ENCODE measurements at regions not wholly inside any gene's neighbourhood (a gene's known extent, or its start where the extent isn't known, plus 50 kb on each side); places are given as distances from the start of the nearest gene placed in this dataset.
"Not testable (repeated sequence)": the region's sequence is repeated elsewhere in the genome, so short reads cannot be mapped to it uniquely, and the experiment has no call there.

- DNase-seq (ENCODE audit: low read depth in 1 of 2, low spot score in 2 of 2), result no peak
- Histone ChIP-seq H3K9me3 (replicated peaks) (no peaks in the 10 kb centered on the region; the same call in 1 of the 2 replicates), H3K27me3 (replicated peaks) (no peaks in the 10 kb centered on the region), H3K27ac (no peak overlapping the region), H3K4me1 (replicated peaks) (no peaks in the 10 kb centered on the region), H3K36me3 (no peaks in the 10 kb centered on the region), H3K4me3 (no peak overlapping the region)
These were observed 965.3 kb downstream of the AACS start for GRCh38 chr12:126030573-126030972.

DNA sequence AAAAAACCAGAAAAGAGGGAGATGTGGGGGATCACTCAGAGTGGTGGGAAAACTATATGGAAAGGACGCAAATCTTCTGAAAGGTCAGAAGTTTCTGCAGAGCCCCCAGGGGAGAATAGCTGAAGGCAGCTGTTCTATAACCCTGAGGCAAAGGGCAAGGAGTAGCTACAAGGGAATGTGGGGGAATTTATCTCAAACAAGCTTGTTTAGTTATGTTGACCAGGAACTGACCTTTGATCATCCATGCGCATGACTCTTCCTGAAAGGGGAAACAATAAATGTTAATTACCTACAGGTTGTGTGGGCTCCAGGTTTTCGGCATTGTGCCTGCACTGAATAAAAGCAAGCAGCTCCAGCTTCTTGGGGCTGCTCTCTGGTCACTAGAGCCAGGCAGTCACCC, 968.5 kb downstream of the AACS start:
- no peaks in the 10 kb centered on the region for H3K4me1 ChIP-seq (replicated peaks)
- H3K9me3 ChIP-seq (replicated peaks), result no peaks in the 10 kb centered on the region
- no peak overlapping the region for H3K27ac ChIP-seq
- H3K36me3 ChIP-seq, result no peaks in the 10 kb centered on the region
- H3K4me3 ChIP-seq, result no peak overlapping the region
- no peaks in the 10 kb centered on the region for H3K27me3 ChIP-seq (replicated peaks)
- DNase-seq (ENCODE audit: low read depth in 1 of 2, low spot score in 2 of 2), result no peak

DNA sequence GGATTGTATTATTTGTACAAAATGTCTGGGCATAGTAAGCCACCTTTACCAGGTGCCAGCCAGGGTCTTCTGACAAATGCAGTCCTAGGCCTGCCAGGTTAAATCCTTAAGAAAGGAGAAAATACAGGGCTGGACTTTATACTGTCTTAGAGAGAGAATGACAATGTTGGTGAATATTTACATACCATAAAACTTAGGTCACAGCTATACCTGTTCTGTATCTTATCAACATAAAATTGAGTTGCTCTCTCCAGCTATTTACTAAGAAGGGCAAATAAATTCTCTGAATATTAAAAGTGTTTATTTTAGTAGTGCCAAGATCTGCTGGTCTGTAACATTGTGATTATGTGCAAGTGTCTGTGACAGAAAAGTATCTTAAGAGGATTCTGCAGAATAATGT, 971.1 kb downstream of the AACS start:
- Histone ChIP-seq H3K27ac (no peak overlapping the region), H3K9me3 (replicated peaks) (no peaks in the 10 kb centered on the region; the same call in 1 of the 2 replicates), H3K36me3 (no peaks in the 10 kb centered on the region), H3K4me1 (replicated peaks) (no peaks in the 10 kb centered on the region), H3K27me3 (replicated peaks) (no peaks in the 10 kb centered on the region), H3K4me3 (no peak overlapping the region)
- no peak for DNase-seq (ENCODE audit: low read depth in 1 of 2, low spot score in 2 of 2)

- H3K4me3 ChIP-seq, result no peak overlapping the region
- DNase-seq (ENCODE audit: low read depth in 1 of 2, low spot score in 2 of 2), result no peak
- H3K27me3 ChIP-seq (replicated peaks), result no peaks in the 10 kb centered on the region
- H3K9me3 ChIP-seq (replicated peaks), result no peaks in the 10 kb centered on the region; the same call in 1 of the 2 replicates
- H3K36me3 ChIP-seq, result no peaks in the 10 kb centered on the region
- no peaks in the 10 kb centered on the region for H3K4me1 ChIP-seq (replicated peaks)
- no peak overlapping the region for H3K27ac ChIP-seq
These were observed 973.2 kb downstream of the AACS start for GRCh38 chr12:126038434-126038833.

- no peak for DNase-seq (ENCODE audit: low read depth in 1 of 2, low spot score in 2 of 2)
- H3K9me3 ChIP-seq (replicated peaks), result peaks cover 2% of the 10 kb centered on the region; the same call in 1 of the 2 replicates
- H3K27ac ChIP-seq, result no peak overlapping the region
- no peaks in the 10 kb centered on the region for H3K36me3 ChIP-seq
- no peaks in the 10 kb centered on the region for H3K4me1 ChIP-seq (replicated peaks)
- H3K4me3 ChIP-seq, result no peak overlapping the region
- H3K27me3 ChIP-seq (replicated peaks), result no peaks in the 10 kb centered on the region
These were observed 975.1 kb downstream of the AACS start for GRCh38 chr12:126040307-126040706.

DNA sequence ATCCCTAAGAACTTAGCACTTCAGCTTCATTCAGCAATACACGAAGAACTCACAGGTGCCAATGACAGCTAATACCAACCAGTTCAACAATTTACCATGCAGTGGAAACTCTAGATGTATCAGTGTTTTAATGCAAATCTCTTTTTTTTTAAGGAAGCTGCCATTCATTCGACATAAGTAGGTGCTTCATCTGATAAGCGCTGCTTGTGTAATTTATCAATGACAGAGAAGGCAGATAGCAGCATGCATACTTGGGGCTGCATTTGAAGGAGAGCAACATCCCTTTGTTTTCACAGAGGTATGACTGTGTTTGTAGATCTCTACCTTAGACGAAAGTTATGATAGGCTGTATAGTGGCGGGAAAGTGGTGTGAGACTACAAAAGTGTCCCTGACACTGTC, 977.1 kb downstream of the AACS start:
- H3K4me3 ChIP-seq, result no peak overlapping the region
- no peak for DNase-seq (ENCODE audit: low read depth in 1 of 2, low spot score in 2 of 2)
- H3K27ac ChIP-seq, result no peak overlapping the region
- no peaks in the 10 kb centered on the region for H3K36me3 ChIP-seq
- H3K27me3 ChIP-seq (replicated peaks), result no peaks in the 10 kb centered on the region
- peaks cover 2% of the 10 kb centered on the region; the same call in 1 of the 2 replicates for H3K9me3 ChIP-seq (replicated peaks)
- no peaks in the 10 kb centered on the region for H3K4me1 ChIP-seq (replicated peaks)

DNA sequence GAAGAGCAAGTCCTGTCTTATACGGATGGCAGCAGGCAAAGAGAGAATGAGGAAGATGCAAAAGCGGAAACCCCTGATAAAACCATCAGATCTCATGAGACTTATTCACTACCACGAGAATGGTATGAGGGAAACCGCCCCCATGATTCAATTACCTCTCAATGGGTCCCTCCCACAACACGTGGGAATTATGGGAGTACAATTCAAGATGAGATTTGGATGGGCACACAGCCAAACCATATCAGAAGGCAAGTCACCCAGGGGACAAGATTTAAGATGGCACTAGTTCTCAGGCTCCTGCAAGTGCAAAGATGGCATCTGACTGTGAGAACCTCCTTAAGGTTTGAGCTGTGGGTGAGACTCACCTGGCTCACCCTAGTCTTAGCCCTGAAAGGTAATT, 984.3 kb downstream of the AACS start:
- H3K4me3 ChIP-seq; H3K36me3 ChIP-seq; H3K27ac ChIP-seq; H3K27me3 ChIP-seq (replicated peaks); DNase-seq (ENCODE audit: low read depth in 1 of 2, low spot score in 2 of 2); H3K9me3 ChIP-seq (replicated peaks); H3K4me1 ChIP-seq (replicated peaks): not testable (repeated sequence)

- no peaks in the 10 kb centered on the region for H3K36me3 ChIP-seq
- no peak for DNase-seq (ENCODE audit: low read depth in 1 of 2, low spot score in 2 of 2)
- no peaks in the 10 kb centered on the region for H3K27me3 ChIP-seq (replicated peaks)
- no peak overlapping the region for H3K4me3 ChIP-seq
- no peak overlapping the region for H3K27ac ChIP-seq
- no peaks in the 10 kb centered on the region; the same call in 1 of the 2 replicates for H3K9me3 ChIP-seq (replicated peaks)
- H3K4me1 ChIP-seq (replicated peaks), result no peaks in the 10 kb centered on the region
These were observed 986.4 kb downstream of the AACS start for GRCh38 chr12:126051611-126052107.

GRCh38 chr12:126055521-126055920, 990.3 kb downstream of the AACS start:
- Histone ChIP-seq H3K4me3 (no peak overlapping the region), H3K9me3 (replicated peaks) (no peaks in the 10 kb centered on the region; the same call in 1 of the 2 replicates), H3K27ac (no peak overlapping the region), H3K4me1 (replicated peaks) (no peaks in the 10 kb centered on the region), H3K27me3 (replicated peaks) (no peaks in the 10 kb centered on the region), H3K36me3 (no peaks in the 10 kb centered on the region)
- no peak for DNase-seq (ENCODE audit: low read depth in 1 of 2, low spot score in 2 of 2)

- Histone ChIP-seq H3K9me3 (replicated peaks) (peaks cover 2% of the 10 kb centered on the region; the same call in 1 of the 2 replicates), H3K36me3 (no peaks in the 10 kb centered on the region), H3K4me3 (no peak overlapping the region), H3K4me1 (replicated peaks) (no peaks in the 10 kb centered on the region), H3K27ac (no peak overlapping the region), H3K27me3 (replicated peaks) (no peaks in the 10 kb centered on the region)
- no peak for DNase-seq (ENCODE audit: low read depth in 1 of 2, low spot score in 2 of 2)
These were observed 996.5 kb downstream of the AACS start for GRCh38 chr12:126061777-126062176.

DNA sequence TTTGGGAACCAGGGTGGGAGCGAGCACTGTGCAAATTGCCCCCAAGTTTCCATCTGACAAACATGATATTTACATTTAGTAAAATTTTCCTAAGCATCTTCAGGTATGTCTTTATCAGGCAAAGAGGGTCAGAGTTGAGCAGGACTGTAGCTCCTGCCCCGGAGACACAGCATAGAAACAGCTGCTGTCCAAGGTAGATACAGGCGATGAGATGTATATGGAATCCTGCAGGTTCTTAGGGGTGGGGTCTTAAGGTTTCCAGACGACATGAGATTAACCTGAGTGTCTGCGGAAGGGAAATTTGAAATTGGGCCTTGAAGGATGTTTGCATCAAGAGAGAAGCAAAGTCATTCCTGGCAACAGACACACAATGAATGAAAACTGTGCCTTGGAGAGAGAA, 998.8 kb downstream of the AACS start:
- Histone ChIP-seq H3K27ac (no peak overlapping the region), H3K9me3 (replicated peaks) (peaks cover 2% of the 10 kb centered on the region; the same call in 1 of the 2 replicates), H3K4me1 (replicated peaks) (no peaks in the 10 kb centered on the region), H3K36me3 (no peaks in the 10 kb centered on the region), H3K4me3 (no peak overlapping the region), H3K27me3 (replicated peaks) (no peaks in the 10 kb centered on the region)
- DNase-seq (ENCODE audit: low read depth in 1 of 2, low spot score in 2 of 2), result no peak

- no peak for DNase-seq (ENCODE audit: low read depth in 1 of 2, low spot score in 2 of 2)
- H3K36me3 ChIP-seq, result no peaks in the 10 kb centered on the region
- no peaks in the 10 kb centered on the region for H3K4me1 ChIP-seq (replicated peaks)
- H3K4me3 ChIP-seq, result no peak overlapping the region
- H3K27me3 ChIP-seq (replicated peaks), result no peaks in the 10 kb centered on the region
- H3K9me3 ChIP-seq (replicated peaks), result peaks cover 5% of the 10 kb centered on the region; the same call in 1 of the 2 replicates
- H3K27ac ChIP-seq, result no peak overlapping the region
These were observed 1002.5 kb downstream of the AACS start for GRCh38 chr12:126067626-126068329.

DNA sequence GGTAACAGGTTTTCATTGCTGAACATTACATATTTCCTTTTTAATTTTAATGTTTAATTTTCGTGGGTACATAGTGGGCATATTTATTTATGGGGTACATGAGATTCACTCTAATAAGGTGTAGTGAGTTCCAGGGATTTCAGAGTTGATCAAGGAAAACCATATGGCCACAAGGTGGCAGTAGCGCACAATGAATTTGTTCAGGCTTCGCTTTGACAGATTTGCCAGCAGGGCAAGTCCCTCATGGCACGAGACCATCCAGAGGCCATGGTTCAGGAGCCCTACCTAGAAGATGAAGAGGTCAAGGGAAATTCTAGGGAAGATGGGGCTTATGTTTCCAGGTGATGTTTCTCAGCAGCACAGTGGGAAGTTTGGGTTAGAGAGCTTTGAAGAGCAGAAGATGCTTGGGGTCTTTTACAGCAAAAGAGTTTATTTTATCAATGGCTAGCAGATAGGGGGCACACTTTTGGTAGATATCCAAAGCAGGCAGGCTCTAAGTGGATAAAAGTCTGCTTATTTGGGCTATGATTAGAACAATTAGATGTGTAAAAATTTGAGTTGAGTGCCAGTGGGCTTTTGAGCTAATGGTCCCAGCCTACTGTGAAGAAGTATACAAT, 1004.4 kb downstream of the AACS start:
- Histone ChIP-seq H3K9me3 (replicated peaks) (peaks cover 5% of the 10 kb centered on the region; the same call in 1 of the 2 replicates), H3K36me3 (no peaks in the 10 kb centered on the region), H3K4me3 (no peak overlapping the region), H3K27me3 (replicated peaks) (no peaks in the 10 kb centered on the region), H3K4me1 (replicated peaks) (no peaks in the 10 kb centered on the region), H3K27ac (no peak overlapping the region)
- peak in 1 of 2 experiments; percentile 44 for DNase-seq (ENCODE audit: low read depth in 1 of 2, low spot score in 2 of 2)

DNA sequence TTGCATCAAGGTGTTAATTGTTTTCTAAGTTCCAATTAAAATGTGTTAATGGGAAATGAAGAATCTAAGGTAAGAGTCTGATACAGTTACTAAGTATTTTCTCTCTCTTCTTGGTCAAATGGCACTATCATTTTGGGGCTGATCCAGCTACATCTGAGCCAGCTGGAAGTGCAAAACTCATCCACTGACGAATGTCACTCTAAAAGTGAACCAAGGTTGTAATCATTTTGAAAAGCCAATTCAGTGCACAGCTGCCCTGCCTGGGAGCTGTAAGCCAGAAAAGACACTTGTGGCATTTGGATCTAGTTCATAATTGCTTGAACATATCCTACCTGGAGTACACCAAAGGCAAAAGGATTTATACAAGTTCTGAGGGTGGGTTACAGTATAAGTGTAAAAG, 1011.3 kb downstream of the AACS start:
- Histone ChIP-seq H3K36me3 (no peaks in the 10 kb centered on the region), H3K4me3 (no peak overlapping the region), H3K4me1 (replicated peaks) (no peaks in the 10 kb centered on the region), H3K9me3 (replicated peaks) (no peaks in the 10 kb centered on the region), H3K27me3 (replicated peaks) (no peaks in the 10 kb centered on the region), H3K27ac (no peak overlapping the region)
- DNase-seq (ENCODE audit: low read depth in 1 of 2, low spot score in 2 of 2), result no peak
